ENCODE measurements at regions not wholly inside any gene's neighbourhood (a gene's known extent, or its start where the extent isn't known, plus 50 kb on each side); places are given as distances from the start of the nearest gene placed in this dataset.
"Not testable (repeated sequence)": the region's sequence is repeated elsewhere in the genome, so short reads cannot be mapped to it uniquely, and the experiment has no call there.

DNA sequence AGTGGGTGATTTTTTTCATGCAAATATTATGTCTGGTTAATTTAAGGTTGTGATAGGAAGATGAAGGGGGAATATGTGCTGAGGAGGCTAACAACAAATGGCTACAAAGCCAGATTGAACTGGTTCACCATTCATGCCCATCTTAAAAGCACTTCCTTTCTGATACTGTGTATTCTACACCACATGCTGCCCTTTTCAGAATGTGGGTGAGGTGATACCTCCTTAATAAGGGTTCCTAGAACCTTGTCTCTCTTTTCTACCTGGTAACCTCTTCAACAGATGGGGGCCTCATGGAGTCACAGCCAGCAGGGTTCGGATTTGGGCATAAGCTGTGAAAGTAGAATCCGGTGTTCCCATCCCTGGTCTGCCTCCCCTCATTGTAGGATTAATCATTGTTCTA, 1064.0 kb upstream of the SEMA6A start:
- DNase-seq (ENCODE audit: low read depth in 2 of 2), result no peak

DNA sequence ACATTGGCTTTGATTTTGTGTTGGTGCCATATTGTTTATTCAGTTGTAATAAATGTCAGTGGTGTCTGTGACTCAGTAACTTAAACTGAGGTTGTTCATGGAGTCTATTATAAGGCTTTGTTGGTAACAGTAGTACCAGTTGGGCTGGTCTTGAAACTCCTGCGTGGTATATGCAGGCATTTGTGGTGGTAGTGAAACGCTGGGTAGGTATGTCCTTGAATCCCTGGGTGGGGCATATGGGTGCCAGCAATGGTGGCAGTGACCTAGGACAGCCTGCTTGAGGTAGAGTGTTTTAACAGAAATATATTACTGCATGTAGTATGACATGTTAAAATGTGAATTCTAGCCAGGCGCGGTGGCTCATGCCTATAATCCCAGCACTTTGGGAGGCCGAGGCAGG, 1058.5 kb upstream of the SEMA6A start:
- no peak for DNase-seq (ENCODE audit: low read depth in 2 of 2)

DNA sequence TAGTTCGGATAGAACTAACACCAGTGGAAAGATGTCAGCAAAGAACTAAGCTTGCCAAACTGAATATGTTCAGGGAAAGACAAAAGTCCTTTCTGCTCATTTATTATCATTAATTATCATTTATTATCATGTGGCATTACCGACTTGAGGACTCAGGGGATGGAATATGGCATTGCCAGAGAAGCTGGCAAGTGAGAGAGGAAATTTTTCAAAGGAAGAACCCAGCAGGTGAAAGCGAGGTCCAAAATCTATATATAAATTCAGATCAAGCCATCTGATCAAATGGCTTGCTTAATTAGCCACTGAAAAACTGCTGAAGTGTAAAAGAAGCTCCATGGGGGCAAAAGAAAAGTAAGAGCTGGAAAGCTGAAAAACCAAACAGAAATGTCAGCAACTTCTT, 1049.6 kb upstream of the SEMA6A start:
- DNase-seq (ENCODE audit: low read depth in 2 of 2), result no peak

DNA sequence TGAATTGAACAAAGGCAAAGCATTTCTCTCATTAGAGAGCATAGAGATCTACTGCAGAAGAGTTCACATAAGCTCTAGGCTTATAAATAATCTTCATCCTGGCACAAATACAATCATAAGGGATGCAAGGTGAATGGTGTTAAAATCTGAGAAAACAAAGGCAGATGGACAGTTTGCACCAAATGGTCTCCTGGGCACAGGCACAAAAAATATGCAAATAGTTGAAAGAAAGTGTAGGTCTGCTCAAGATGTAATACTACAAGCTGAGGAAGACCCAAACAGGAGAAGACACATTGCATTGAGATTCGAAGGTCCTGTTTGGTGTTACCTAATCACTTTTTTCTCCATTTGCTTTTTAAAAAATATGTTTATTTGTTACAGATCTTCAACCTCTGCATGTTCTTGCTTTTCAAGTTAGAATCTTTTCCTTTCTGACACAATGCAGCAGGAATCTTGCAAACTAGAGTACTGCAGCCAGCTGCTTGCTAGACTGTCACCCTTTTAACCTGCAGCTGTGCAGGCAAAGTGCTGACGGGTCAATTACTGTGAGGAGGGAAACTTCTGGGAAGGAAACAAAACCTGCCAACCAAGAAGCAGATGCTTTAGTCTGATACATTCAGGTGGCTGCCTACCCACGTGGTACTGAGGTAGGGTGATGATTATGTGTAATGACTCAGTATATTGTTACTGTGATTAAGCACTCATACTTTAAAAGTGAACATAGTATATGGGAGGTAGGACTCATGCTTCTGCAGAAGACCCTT, 1048.6 kb upstream of the SEMA6A start:
- DNase-seq (ENCODE audit: low read depth in 2 of 2), result no peak

DNA sequence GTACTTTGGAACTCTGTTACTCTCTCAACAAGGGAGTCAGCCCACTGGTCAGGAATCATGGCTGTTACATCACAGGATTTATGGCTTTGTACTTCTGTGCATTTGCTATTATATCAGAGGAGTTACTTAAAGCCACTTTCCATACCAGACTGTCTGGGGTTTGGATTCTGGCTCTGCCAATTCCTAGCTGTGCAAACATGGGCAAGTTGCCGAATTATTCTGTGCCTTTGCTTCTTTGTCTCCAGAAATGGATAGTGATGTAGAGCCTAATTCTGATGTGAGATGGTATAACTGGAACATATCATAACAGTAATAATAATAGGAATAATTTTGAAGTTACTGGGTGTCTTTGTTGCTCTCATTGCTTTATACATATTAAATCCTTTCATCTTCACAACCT, 1047.3 kb upstream of the SEMA6A start:
- DNase-seq (ENCODE audit: low read depth in 2 of 2), result no peak

DNA sequence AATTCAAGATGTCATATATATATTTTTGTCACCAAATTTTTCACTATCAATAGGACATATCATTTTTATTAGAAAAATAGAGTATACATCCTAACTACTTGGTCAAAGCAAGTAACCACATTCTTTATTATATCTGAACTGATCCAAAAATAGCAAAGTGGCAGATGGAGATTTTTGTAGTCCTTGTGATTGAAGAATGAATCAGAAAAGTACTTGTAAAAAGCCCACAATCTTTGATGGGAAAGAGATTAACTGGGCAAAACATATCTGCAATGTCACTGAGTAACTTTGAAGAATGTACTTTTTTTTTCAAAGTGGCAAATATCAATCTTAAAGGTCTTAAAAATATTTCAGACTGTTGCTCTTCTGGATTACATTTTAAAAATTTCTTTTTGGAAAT, 1040.6 kb upstream of the SEMA6A start:
- no peak for DNase-seq (ENCODE audit: low read depth in 2 of 2)

DNA sequence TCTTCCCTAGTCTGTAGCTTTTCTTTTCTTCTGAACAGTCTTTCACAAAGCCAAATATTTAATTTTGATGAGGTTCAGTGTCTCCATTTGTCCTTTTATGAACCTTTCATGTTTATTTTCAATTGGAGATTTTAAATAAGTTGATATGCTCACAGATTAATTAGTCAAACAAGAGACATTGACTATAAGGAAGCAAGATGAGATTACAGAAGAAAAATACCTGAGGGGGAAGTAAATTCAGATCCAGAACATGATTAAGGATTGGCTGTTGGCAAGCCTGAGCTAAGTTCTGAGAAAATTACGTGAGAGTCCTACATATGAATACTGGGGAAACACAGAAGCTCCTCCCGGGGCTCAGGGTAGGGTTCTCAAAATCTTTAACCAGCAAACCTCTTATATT, 1039.8 kb upstream of the SEMA6A start:
- no peak for DNase-seq (ENCODE audit: low read depth in 2 of 2)

DNA sequence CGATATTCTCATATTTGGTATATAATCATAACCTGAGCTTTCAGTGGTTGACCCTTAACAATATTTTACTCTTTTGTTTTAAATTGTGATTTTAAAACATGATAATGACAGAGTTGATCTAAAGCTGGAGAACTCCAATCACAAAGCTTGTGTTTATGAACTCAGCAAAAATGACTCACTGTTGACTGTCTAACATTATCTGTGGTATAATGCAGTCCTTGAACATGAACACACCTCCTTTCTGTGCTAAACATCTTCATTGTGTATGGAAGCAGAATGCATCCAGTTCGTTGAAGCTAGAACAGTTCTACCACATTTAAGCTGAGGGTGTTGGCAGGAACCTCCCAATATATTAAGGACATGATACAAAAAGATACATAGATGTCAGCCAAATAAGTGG, 1030.2 kb upstream of the SEMA6A start:
- no peak for DNase-seq (ENCODE audit: low read depth in 2 of 2)

DNA sequence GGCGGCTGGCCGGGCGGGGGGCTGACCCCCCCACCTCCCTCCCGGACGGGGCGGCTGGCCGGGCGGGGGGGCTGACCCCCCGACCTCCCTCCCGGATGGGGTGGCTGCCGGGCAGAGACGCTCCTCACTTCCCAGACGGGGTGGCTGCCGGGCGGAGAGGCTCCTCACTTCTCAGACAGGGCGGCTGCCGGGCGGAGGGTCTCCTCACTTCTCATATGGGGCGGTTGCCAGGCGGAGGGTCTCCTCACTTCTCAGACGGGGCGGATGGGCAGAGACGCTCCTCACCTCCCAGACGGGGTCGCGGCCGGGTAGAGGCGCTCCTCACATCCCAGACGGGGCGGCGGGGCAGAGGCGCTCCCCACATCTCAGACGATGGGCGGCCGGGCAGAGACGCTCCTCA, 1025.2 kb upstream of the SEMA6A start:
- not testable (repeated sequence) for DNase-seq (ENCODE audit: low read depth in 2 of 2)

DNA sequence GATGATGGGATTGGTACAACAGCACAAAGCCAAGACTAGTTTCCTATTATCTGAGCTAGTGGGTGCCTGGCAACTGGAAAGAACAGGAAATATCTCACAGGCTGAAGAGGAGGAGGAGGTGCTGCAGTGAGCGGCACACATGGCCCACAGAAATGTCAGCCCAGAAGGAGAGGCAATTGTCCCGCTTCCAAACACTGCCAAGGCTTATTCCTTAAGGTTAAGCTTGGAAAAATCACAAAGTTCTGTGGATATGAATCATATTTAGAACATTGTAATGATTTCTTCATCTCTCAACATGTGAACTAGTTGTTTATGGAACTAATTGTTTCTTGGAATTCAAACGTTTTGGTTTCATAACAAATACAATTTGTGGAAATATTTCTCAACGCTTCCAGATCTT, 1019.5 kb upstream of the SEMA6A start:
- no peak for DNase-seq (ENCODE audit: low read depth in 2 of 2)

DNA sequence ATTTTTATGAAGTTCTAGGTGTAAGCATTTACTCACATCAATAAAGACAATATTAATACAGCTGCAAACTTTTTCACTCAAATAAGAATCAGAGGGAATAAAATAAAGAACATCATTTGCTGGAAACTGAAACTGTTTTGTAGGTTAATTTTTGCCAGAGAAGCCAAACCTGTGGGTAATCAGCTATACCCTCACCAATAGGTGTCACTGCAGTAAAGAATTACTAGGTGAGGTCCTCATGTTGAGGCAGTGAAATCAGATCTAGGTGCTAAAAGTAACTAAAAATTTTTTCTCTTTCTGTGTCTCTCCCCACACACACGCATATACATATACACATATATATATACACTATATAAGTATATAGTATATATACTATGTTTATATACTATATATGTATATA, 1016.3 kb upstream of the SEMA6A start:
- DNase-seq (ENCODE audit: low read depth in 2 of 2), result no peak

DNA sequence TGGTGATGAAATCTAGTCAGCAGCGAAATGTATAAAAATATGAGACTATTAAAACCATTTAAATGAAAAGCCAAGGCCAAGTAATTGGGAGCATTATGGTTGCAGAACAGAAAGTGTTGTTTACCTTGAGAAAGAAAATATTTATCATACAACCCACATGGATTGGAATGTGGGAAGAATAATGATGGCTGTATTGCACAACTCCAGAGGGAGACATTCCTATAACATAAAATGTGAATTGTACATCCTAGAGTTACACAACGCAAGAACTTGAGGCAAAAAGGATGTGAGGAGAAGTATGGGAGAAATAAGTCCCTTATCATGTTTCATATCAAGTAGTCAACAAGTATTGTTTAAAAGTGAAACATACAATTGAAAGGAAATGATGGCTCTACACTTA, 1014.0 kb upstream of the SEMA6A start:
- DNase-seq (ENCODE audit: low read depth in 2 of 2), result no peak

DNA sequence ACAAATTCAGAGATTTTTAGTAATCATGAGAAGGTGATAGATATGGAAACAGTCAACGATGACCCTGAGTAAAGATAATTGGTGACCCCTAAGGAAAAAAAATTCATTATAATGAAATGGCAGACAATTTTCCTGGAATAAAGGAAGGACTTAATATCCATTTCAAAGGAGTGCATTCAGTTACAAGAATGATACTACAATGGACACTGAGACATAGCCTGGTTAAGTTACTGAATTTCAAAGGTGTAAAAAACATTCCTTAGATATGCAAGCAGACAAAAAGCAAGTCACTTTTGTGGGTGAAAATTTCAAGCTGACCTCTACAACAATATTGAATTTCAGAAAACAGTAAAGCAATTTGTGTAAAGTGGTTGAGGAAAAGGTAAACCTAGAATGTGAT, 1012.5 kb upstream of the SEMA6A start:
- no peak for DNase-seq (ENCODE audit: low read depth in 2 of 2)

DNA sequence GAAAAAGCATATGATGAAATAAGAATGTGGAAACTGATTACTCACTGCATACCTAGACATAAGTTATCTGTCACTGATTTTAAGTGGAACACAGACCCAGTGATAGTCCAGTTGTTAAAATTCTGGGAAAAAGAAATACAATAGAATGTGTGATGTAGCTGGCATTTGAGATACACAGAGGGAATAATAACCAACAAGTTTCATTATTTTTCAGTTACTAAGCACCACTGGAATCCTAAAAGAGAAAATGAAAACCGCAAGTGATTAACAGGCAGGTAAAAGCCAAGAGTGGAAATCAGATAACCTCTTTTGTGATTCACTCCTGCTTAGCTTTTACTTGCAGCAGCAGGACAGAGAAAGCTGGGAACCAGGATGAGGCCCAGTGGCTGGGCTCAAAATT, 994.0 kb upstream of the SEMA6A start:
- no peak for DNase-seq (ENCODE audit: low read depth in 2 of 2)

DNA sequence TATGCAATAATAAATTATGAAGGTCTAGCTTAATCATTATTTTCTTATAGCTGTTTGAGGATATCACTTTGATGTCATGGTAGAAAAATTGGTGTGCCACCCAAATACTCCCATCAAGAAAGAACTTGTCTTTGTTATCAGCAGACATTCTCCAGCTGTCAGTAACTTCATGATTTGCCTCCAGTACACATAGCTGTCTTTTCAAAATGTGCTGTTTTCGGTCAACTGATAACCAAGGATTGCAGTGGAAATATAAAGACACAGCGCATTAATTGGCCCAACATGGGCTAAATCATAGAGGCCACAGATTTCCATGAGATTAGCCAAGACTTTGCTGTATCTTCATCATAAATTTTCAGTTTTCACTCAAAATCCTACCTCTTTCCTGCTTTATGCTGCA, 993.5 kb upstream of the SEMA6A start:
- no peak for DNase-seq (ENCODE audit: low read depth in 2 of 2)

DNA sequence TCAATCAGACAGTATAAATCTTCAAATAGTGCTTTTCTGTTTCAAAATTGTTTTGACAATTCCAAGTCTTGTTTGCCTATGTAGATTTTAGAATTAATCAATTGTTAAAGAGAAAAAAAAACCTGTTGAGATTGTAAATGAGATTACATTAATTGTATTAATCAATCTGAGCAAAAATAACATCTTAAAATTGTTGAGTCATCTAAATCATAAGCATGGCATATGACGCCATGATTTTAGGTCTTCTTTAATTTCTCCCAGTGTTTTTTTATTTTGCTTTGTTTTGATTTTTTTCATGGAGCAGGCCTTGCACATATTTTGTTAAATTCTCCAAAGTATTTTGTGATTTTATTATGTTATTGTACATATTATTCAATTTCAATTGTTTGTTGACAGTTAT, 988.0 kb upstream of the SEMA6A start:
- no peak for DNase-seq (ENCODE audit: low read depth in 2 of 2)

DNA sequence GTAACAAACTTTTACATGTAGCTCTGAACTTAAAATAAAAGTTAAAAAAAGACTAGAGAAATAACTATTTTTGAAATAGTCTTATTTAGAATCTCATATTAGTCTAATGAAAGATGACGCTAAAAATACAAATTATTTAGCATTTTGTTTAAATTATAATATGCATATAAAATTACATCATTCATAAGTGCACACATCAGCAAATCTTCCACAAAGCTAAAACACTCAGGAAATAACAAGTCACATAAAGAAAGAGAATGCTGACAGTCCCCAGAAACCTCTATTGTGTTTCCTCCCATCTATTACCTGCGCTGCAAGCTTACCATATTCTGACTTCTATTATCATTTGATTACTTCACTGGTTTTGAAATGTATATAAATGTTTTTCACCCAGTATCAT, 986.9 kb upstream of the SEMA6A start:
- DNase-seq (ENCODE audit: low read depth in 2 of 2), result no peak

DNA sequence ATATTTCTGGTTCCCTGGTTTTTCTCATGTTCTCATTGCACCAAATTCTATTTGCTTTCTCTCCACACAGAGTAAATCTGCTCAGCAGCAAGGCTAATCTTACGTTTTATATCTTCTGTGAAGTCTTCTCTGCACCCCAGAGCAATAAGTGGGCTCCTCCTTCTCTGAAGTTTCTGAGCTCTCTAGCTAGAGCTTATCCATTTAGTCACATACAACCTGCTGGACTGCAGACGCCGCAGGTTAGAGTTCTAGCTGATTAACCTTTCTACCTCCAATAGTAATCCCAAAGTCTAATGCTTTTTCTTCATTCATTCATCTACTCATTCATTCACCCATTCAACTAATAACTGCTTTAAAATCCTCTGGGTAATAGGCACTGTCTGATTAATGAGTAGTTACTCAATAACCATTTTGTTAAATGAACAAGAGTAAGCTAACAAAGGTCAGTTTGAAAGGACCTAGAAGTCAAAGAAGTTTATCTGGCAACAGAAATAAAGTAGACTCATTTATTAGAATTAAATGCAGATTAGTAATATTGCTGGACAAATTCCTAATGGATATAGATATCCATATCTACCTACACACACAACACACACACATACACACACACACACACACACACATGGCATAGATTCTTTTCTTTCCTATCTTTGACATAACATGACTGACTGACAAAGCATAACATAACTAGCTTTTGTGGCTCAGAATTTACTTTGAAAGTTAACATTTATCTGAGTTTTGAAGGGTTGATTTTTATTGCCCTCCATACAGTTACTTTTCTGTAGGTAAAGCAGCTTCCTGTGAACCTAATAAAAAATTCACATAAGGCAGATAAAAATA, 984.6 kb upstream of the SEMA6A start:
- DNase-seq (ENCODE audit: low read depth in 2 of 2), result no peak

DNA sequence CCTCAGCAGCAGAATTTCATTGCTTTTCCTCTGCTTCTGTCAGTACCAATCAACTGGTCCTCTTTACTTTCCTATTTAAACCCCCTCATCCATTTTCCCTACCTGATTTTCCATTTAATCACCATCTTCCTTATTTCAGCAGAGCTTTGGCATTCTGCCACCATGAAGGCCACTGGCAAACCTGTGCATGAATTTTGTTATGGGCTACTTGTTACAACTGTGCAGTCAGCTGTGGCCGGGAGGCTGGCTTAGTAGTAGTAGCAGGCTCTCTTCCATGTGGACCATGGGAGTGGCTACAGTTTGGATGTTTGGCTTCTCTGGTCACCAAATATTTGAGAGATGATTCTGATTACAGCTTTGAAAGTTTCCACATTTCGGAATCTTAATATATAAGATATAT, 976.6 kb upstream of the SEMA6A start:
- DNase-seq (ENCODE audit: low read depth in 2 of 2), result no peak

DNA sequence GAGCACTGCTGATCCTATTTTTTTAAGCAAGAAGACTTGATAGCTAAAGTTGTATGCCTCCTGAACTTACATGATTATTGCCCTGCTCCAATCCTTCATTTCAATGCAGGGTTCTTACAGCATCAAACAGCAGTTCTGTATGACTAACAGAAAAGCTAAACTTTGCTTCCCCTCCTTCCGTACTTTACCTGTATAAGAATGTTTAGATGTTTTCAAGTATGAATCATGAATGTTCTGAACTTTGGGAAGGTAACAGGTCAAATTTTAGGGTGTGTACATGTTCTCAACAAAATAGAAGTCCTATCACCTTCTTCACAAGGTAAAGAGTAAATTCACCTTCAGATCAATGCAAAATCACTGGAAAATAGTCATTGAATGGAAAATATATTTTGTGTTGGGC, 972.6 kb upstream of the SEMA6A start:
- DNase-seq (ENCODE audit: low read depth in 2 of 2), result no peak

DNA sequence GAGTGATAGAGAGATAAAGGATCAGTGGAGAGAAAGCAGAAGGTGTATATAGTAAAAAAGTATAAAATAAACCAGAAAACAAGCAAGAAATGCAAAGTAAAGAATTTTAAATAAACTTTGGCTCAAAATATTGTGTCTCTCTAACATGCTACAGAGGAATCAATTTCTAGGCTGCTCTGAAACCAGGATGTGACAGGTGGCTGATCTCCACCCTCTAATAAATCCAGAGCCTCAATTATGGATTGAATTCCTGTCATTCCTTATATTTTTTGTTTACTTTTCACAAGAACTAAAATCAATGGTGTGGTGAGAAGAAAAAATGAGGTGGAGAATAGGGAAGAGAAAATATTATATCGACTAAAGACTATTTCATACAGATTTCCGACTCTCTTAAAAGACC, 965.1 kb upstream of the SEMA6A start:
- no peak for DNase-seq (ENCODE audit: low read depth in 2 of 2)

DNA sequence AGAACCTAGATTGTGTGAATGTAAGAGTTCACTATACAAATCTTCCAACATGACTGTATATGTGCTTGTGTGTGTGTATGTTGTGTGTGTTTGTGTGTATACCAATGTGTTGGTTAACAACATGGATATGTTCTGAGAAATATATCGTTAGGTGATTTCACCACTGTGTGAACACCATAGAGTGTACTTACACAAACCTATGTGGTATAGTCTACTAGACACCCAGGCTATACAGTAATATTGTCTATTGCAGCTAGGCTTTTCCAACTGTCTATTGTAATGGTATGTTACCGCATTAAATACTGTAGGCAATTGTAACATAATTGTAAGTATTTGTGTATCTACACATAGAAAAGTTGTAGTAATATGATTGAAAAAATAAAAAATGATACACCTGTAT, 959.2 kb upstream of the SEMA6A start:
- DNase-seq (ENCODE audit: low read depth in 2 of 2), result no peak

DNA sequence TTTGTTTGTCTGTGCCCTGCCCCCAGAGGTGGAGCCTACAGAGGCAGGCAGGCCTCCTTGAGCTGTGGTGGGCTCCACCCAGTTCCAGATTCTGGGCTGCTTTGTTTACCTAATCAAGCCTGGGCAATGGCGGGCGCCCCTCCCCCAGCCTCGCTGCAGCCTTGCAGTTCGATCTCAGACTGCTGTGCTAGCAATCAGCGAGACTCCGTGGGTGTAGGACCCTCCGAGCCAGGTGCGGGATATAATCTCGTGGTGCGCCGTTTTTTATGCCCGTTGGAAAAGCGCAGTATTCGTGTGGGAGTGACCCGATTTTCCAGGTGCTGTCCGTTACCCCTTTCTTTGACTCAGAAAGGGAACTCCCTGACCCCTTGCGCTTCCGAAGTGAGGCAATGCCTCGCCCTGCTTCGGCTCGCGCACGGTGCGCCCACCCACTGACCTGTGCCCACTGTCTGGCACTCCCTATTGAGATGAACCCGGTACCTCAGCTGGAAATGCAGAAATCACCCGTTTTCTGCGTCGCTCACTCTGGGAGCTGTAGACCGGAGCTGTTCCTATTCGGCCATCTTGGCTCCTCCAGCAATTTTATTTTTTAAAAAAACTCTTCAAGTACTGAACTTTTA, 958.5 kb upstream of the SEMA6A start:
- not testable (repeated sequence) for DNase-seq (ENCODE audit: low read depth in 2 of 2)

All from stimulated activated CD4-positive, alpha-beta T cell treated with anti-CD3 and anti-CD28 coated beads, Interleukin-1b, Interleukin-23, amount 100 ng/mL, for 1 hour (primary cell).